ENCODE measurements at regions not wholly inside any gene's neighbourhood (a gene's known extent, or its start where the extent isn't known, plus 50 kb on each side); places are given as distances from the start of the nearest gene placed in this dataset.

DNA sequence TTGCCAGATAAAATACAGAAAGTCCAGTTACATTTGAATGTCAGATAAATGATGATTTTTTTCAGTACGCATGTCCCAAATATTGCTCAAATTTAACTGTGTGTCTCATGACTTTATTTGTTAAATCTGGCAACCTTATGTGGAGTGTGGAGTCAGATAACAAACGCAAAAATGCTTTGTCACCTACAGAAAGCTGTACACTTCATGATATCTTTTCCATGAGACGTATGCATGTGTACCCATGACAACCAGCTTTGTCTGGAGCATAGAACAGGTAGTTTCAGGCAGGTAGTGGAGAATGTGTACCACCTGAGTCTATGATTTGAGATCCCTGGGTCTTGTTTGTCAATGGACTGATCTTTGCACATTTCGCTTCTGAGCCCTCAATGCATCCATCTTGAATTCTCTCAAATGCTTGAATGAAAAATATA, 105.5 kb upstream of the CPEB4 start (continued):
- TF ChIP-seq ELF2 (CRISPR knock-in tag; IDR thresholded peaks at IDR 0.05) (0 out of 2 replicates have a peak, but pooled peaks have one; percentile 24), ARNT (IDR thresholded peaks at IDR 0.05) (peak in 1 of 2 experiments; percentile 89; a peak in 3 of 4 replicates), ZFP91 (CRISPR knock-in tag; IDR thresholded peaks at IDR 0.05) (no peak), POLR3A (IDR thresholded peaks at IDR 0.05; ENCODE audit: borderline replicate concordance, extremely low read depth, insufficient read depth, insufficient read length) (no peak), HDAC3 (IDR thresholded peaks at IDR 0.05; ENCODE audit: borderline replicate concordance, partially characterized antibody) (peak; percentile 49), PML (IDR thresholded peaks at IDR 0.05; ENCODE audit: low read length) (peak; percentile 72; the same call in 1 of the 2 replicates), KLF6 (CRISPR knock-in tag; IDR thresholded peaks at IDR 0.05; ENCODE audit: borderline replicate concordance) (peak; percentile 87; the same call in 1 of the 2 replicates), NELFE (IDR thresholded peaks at IDR 0.05; ENCODE audit: insufficient read depth, insufficient read length) (no peak), NCOA2 (IDR thresholded peaks at IDR 0.05; ENCODE audit: partially characterized antibody in 2 of 2) (no peak), SMAD3 (CRISPR knock-in tag; conservative IDR thresholded peaks at IDR 0.05) (peak; percentile 88), ZNF174 (CRISPR knock-in tag; IDR thresholded peaks at IDR 0.05) (no peak), MAFF (IDR thresholded peaks at IDR 0.05; ENCODE audit: low read length) (peak; percentile 95), RERE (CRISPR knock-in tag; IDR thresholded peaks at IDR 0.05; ENCODE audit: borderline replicate concordance) (no peak), ZFX (CRISPR knock-in tag; IDR thresholded peaks at IDR 0.05) (no peak; the same call in 1 of the 2 replicates), TBP (optimal IDR thresholded peaks at IDR 0.05; ENCODE audit: low read depth, low read length) (no peak), TAF15 (IDR thresholded peaks at IDR 0.05; ENCODE audit: low read depth, low read length) (no peak), NFE2 (IDR thresholded peaks at IDR 0.05; ENCODE audit: low read depth) (peak; percentile 99), SNIP1 (IDR thresholded peaks at IDR 0.05; ENCODE audit: low read depth) (no peak)
- TF ChIP-seq, protein P1, sequence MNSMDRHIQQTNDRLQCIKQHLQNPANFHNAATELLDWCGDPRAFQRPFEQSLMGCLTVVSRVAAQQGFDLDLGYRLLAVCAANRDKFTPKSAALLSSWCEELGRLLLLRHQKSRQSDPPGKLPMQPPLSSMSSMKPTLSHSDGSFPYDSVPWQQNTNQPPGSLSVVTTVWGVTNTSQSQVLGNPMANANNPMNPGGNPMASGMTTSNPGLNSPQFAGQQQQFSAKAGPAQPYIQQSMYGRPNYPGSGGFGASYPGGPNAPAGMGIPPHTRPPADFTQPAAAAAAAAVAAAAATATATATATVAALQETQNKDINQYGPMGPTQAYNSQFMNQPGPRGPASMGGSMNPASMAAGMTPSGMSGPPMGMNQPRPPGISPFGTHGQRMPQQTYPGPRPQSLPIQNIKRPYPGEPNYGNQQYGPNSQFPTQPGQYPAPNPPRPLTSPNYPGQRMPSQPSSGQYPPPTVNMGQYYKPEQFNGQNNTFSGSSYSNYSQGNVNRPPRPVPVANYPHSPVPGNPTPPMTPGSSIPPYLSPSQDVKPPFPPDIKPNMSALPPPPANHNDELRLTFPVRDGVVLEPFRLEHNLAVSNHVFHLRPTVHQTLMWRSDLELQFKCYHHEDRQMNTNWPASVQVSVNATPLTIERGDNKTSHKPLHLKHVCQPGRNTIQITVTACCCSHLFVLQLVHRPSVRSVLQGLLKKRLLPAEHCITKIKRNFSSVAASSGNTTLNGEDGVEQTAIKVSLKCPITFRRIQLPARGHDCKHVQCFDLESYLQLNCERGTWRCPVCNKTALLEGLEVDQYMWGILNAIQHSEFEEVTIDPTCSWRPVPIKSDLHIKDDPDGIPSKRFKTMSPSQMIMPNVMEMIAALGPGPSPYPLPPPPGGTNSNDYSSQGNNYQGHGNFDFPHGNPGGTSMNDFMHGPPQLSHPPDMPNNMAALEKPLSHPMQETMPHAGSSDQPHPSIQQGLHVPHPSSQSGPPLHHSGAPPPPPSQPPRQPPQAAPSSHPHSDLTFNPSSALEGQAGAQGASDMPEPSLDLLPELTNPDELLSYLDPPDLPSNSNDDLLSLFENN (IDR thresholded peaks at IDR 0.05; ENCODE audit: low read depth in 2 of 2, low read length in 2 of 2): peak in 1 of 2 experiments; percentile 79; a peak in 1 of 4 replicates

All from K562 (cell line).